Neutrophil (primary cell): ENCODE measurements at regions not wholly inside any gene's neighbourhood (a gene's known extent, or its start where the extent isn't known, plus 50 kb on each side); places are given as distances from the start of the nearest gene placed in this dataset.

Experiments used
- H3K27ac ChIP-seq: fragments of 200-600 bp; sonication (generic); 2 replicates; pipeline ENCODE4 v1.5.1; 2016; ENCODE audit warnings: mild to moderate bottlenecking, moderate library complexity
- H3K27me3 ChIP-seq: fragments of 200-600 bp; sonication (generic); 2 replicates; pipeline ENCODE4 v1.6.0; 2016; ENCODE audit warnings: mild to moderate bottlenecking
- H3K36me3 ChIP-seq: fragments of 200-600 bp; sonication (generic); 2 replicates; pipeline ENCODE4 v1.5.1; 2017
- H3K4me1 ChIP-seq, 2 experiments: fragments of 200-600 bp in 1 of 2; sonication (generic) in 1 of 2; 1 replicate in 1 of 2; 2 replicates in 1 of 2; pipeline versions ENCODE4 v1.5.1 to v1.6.1; 2013 to 2016; ENCODE audit warnings: low read depth in 1 of 2, low read length in 1 of 2, mild to moderate bottlenecking in 1 of 2, moderate library complexity in 1 of 2; ENCODE audit not compliant: control insufficient read depth in 1 of 2, insufficient read depth in 1 of 2
- H3K4me3 ChIP-seq, 2 experiments: fragments of 200-600 bp in 1 of 2; sonication (generic) in 1 of 2; 1 replicate in 1 of 2; 2 replicates in 1 of 2; pipeline ENCODE4 v1.5.1; 2013 to 2016; ENCODE audit warnings: low read depth in 1 of 2, low read length in 1 of 2, mild to moderate bottlenecking in 1 of 2, moderate library complexity in 1 of 2
- H3K9me3 ChIP-seq: fragments of 200-600 bp; sonication (generic); 2 replicates; pipeline ENCODE4 v1.5.1; 2016
- TF ChIP-seq, protein P1 (sequence below): fragments of 200-600 bp; sonication (generic); IDR thresholded peaks from 2 replicates; pipeline ENCODE4 v1.5.1; 2016; ENCODE audit warnings: antibody characterized with exemption

DNA sequence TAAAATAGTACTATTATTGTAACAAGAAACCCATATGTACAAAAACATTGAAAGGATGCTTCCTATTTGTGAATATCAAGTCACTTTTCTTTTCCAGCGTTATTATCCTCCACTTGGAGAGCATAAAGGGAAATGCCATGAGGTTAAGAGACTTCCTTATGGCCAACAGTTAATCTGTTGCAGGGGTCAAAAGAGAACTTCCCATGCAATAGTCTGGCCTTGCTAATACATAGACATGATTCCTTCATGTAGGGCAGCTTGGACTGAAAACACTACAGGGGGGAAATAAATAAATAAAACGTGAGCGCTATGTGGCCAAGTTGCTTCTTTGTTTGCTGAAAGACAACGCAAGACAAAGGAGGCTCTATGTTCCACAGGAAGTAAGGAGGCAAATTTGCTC, 269.1 kb upstream of the EDNRB start:
- Histone ChIP-seq H3K4me1 (no peaks in the 10 kb centered on the region), H3K9me3 (no peaks in the 10 kb centered on the region), H3K27me3 (no peaks in the 10 kb centered on the region), H3K36me3 (no peaks in the 10 kb centered on the region), H3K4me3 (no peak overlapping the region), H3K27ac (no peak overlapping the region)
- TF ChIP-seq, protein P1, sequence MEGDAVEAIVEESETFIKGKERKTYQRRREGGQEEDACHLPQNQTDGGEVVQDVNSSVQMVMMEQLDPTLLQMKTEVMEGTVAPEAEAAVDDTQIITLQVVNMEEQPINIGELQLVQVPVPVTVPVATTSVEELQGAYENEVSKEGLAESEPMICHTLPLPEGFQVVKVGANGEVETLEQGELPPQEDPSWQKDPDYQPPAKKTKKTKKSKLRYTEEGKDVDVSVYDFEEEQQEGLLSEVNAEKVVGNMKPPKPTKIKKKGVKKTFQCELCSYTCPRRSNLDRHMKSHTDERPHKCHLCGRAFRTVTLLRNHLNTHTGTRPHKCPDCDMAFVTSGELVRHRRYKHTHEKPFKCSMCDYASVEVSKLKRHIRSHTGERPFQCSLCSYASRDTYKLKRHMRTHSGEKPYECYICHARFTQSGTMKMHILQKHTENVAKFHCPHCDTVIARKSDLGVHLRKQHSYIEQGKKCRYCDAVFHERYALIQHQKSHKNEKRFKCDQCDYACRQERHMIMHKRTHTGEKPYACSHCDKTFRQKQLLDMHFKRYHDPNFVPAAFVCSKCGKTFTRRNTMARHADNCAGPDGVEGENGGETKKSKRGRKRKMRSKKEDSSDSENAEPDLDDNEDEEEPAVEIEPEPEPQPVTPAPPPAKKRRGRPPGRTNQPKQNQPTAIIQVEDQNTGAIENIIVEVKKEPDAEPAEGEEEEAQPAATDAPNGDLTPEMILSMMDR: no peak

DNA sequence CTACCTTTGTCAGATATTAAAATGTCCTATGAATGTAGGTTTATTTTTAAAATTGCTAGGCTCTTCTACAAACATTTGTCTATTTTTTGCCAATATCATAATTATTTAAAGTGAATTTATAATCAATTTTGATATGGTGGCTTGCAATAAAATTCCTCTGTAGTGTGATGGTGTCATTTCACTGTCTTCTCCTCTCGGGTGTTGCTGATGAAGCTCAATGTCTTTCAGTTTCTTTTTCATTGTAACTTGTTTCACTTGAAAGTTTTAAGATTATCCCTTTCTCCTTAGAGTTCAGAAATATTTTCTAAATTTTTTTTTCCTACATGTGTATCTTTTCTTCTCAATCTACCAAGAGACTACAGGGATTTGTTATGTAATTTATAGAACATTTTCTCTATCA, 267.1 kb upstream of the EDNRB start:
- Histone ChIP-seq H3K27me3 (no peaks in the 10 kb centered on the region), H3K9me3 (no peaks in the 10 kb centered on the region), H3K27ac (no peak overlapping the region), H3K4me3 (no peak overlapping the region), H3K36me3 (no peaks in the 10 kb centered on the region), H3K4me1 (no peaks in the 10 kb centered on the region)
- TF ChIP-seq, protein P1: no peak

GRCh38 chr13:78183732-78184131, 265.1 kb upstream of the EDNRB start:
- H3K36me3 ChIP-seq: no peaks in the 10 kb centered on the region
- H3K4me3 ChIP-seq: no peak overlapping the region
- no peaks in the 10 kb centered on the region for H3K27me3 ChIP-seq
- no peaks in the 10 kb centered on the region for H3K9me3 ChIP-seq
- no peaks in the 10 kb centered on the region for H3K4me1 ChIP-seq
- TF ChIP-seq, protein P1: no peak
- H3K27ac ChIP-seq: no peak overlapping the region

DNA sequence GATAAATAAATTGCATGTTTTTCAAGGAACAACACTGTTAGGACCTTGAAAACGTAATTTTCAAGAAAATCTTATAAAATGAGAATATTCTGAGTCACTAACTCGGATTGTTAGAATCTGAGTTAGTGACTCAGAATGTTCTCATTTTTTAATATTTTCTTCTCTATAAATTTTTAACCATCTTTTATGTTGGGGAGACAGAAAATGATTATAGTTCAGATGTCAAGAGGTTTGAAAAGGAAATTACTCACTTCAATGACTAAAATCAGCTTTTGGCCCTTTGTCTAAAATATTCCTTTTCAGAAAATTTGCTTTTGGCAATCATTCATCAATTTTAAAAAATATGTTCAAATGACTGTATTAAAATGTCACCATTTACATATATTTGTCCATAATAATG, 264.2 kb upstream of the EDNRB start:
- TF ChIP-seq, protein P1: no peak
- H3K4me1 ChIP-seq: no peaks in the 10 kb centered on the region
- no peaks in the 10 kb centered on the region for H3K9me3 ChIP-seq
- H3K4me3 ChIP-seq: no peak overlapping the region
- H3K27ac ChIP-seq: no peak overlapping the region
- H3K27me3 ChIP-seq: no peaks in the 10 kb centered on the region
- no peaks in the 10 kb centered on the region for H3K36me3 ChIP-seq

DNA sequence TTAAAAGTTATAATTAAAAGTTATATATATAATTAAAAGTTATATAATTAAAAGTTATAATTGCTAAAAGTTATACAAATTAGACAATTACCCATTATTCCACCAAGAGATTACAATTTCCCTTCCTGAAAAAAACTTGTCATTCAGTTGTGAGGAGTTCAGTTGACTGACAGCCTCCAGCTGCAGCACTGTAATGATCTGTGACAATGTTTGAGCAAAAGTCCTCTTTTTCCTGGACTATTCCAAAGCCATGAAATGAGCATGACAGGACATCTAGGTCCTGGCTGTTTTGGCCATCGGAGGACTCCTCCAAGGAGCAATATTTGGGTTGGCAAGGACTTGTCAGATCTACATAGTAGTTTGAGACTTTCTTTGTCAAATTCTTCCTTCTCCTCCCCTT, 258.7 kb upstream of the EDNRB start:
- Histone ChIP-seq H3K27ac (no peak overlapping the region), H3K9me3 (no peaks in the 10 kb centered on the region), H3K4me3 (no peak overlapping the region), H3K4me1 (no peaks in the 10 kb centered on the region), H3K36me3 (no peaks in the 10 kb centered on the region), H3K27me3 (no peaks in the 10 kb centered on the region)
- TF ChIP-seq, protein P1: no peak

DNA sequence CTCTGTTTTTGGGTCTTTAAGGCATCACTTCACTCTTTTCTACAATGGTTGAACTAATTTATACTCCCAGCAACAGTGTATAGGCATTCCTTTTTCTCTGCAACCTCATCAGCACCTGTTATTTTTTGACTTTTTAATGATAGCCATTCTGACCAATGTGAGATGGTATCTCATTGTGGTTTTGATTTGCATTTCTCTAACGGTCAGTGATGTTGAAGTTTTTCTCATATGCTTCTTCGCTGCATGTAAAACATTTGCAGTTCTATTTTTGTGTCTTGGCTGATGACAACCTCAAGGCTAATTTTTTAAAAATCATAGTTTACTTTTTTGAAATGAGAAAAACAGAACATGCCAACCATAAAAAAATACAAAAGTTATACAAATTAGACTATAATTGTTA, 258.2 kb upstream of the EDNRB start:
- TF ChIP-seq, protein P1: no peak
- H3K9me3 ChIP-seq: no peaks in the 10 kb centered on the region
- H3K27ac ChIP-seq: no peak overlapping the region
- no peak overlapping the region for H3K4me3 ChIP-seq
- no peaks in the 10 kb centered on the region for H3K27me3 ChIP-seq
- H3K4me1 ChIP-seq: no peaks in the 10 kb centered on the region
- H3K36me3 ChIP-seq: no peaks in the 10 kb centered on the region
